HL-60 (cell line): ENCODE measurements at regions not wholly inside any gene's neighbourhood (a gene's known extent, or its start where the extent isn't known, plus 50 kb on each side); places are given as distances from the start of the nearest gene placed in this dataset.

Source experiments
- DNase-seq, 2 experiments: peaks; one replicate each; pipeline ENCODE4 v3.0.0-alpha.2; 2010 to 2020; ENCODE audit warnings: low read depth in 1 of 2, low spot score in 1 of 2
- H3K27ac ChIP-seq: fragments of 250-450 bp; sonication (Bioruptor Pico); replicated peaks from 2 replicates; pipeline ENCODE4 v1.5.1; 2020; ENCODE audit warnings: mild to moderate bottlenecking, moderate library complexity
- H3K27me3 ChIP-seq: fragments of 250-450 bp; sonication (Bioruptor Pico); 2 replicates; pipeline ENCODE4 v1.5.1; 2021; ENCODE audit warnings: mild to moderate bottlenecking, moderate library complexity; ENCODE audit not compliant: insufficient read depth, poor library complexity, severe bottlenecking
- H3K4me3 ChIP-seq: replicated peaks from 2 replicates; pipeline ENCODE4 v1.5.1; 2011; ENCODE audit warnings: mild to moderate bottlenecking, control low read depth, low read length; ENCODE audit not compliant: insufficient read depth
- CTCF ChIP-seq: IDR thresholded peaks from one replicate; pipeline ENCODE4 v1.5.1; 2011; ENCODE audit warnings: low read length, control low read depth, inconsistent platforms; ENCODE audit not compliant: insufficient read depth
- GABPA ChIP-seq: IDR thresholded peaks from 2 replicates; pipeline ENCODE4 v1.6.1; 2012; ENCODE audit warnings: low read depth
- POLR2AphosphoS5 ChIP-seq: IDR thresholded peaks from 2 replicates; pipeline ENCODE4 v1.6.1; 2012; ENCODE audit warnings: low read depth
- REST ChIP-seq: IDR thresholded peaks from 2 replicates; pipeline ENCODE4 v1.6.1; 2012; ENCODE audit warnings: low read depth; ENCODE audit not compliant: insufficient replicate concordance
- SPI1 ChIP-seq: IDR thresholded peaks from 2 replicates; pipeline ENCODE4 v1.6.1; 2012; ENCODE audit warnings: low read depth, mild to moderate bottlenecking, borderline replicate concordance

- no peak for TF ChIP-seq REST
- TF ChIP-seq SPI1: no peak
- no peak for TF ChIP-seq GABPA
- no peak for TF ChIP-seq POLR2AphosphoS5
- no peak for TF ChIP-seq CTCF
- H3K27ac ChIP-seq: no peak overlapping the region
- no peak for DNase-seq
- H3K4me3 ChIP-seq: no peak overlapping the region
- no peaks in the 10 kb centered on the region for H3K27me3 ChIP-seq
Measured at GRCh38 chr5:124873713-124874112, 127.3 kb upstream of the ZNF608 start.

GRCh38 chr5:124876566-124876965 is 130.1 kb upstream of the ZNF608 start:
- Histone ChIP-seq H3K27ac (no peak overlapping the region), H3K4me3 (no peak overlapping the region)
- TF ChIP-seq REST (no peak), POLR2AphosphoS5 (no peak), CTCF (no peak), SPI1 (no peak), GABPA (no peak)

GRCh38 chr5:124876983-124877382 is 130.5 kb upstream of the ZNF608 start:
- no peaks in the 10 kb centered on the region for H3K27me3 ChIP-seq
- H3K27ac ChIP-seq: no peak overlapping the region
- DNase-seq: no peak
- no peak for TF ChIP-seq CTCF
- no peak for TF ChIP-seq GABPA
- TF ChIP-seq SPI1: no peak
- TF ChIP-seq REST: no peak
- TF ChIP-seq POLR2AphosphoS5: no peak
- no peak overlapping the region for H3K4me3 ChIP-seq

More at GRCh38 chr5:124876566-124876965, 130.1 kb upstream of the ZNF608 start:
- H3K27me3 ChIP-seq: no peaks in the 10 kb centered on the region
- DNase-seq: no peak
